ENCODE measurements at regions not wholly inside any gene's neighbourhood (a gene's known extent, or its start where the extent isn't known, plus 50 kb on each side); places are given as distances from the start of the nearest gene placed in this dataset.
"Not testable (repeated sequence)": the region's sequence is repeated elsewhere in the genome, so short reads cannot be mapped to it uniquely, and the experiment has no call there.

DNA sequence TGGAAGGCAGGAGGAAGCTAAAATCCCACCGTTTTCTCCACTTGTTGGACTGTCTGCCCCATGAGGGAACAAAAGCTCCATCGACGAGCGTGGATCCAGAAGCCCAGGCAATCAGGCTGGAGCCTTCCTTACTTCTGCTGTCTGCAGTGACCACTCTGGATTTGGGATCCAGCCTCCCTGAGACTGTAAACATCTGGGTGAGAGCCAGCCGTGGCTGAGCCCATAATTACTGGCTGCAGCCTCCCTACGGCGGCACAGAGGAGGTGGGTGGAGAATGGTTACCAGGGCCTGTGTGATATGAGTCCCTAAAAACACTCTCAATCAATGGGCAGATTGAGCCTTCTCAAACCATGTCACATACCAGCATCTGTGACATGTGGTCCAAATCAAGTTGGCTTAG is 158.2 kb downstream of the FOXL1 start:
- H2AFZ ChIP-seq (ENCODE audit: low read length), result no peak overlapping the region
- no peak overlapping the region for H3K4me2 ChIP-seq (ENCODE audit: low read depth, low read length)
- peaks cover 66% of the 10 kb centered on the region for H3K27me3 ChIP-seq (replicated peaks; ENCODE audit: insufficient read depth, low read length)
- H3K9me3 ChIP-seq (replicated peaks; ENCODE audit: insufficient read depth, low read length), result no peaks in the 10 kb centered on the region
- no peaks in the 10 kb centered on the region for H3F3A ChIP-seq (ENCODE audit: insufficient read depth, low read length)
- no peak for TF ChIP-seq EZH2 (optimal IDR thresholded peaks at IDR 0.05; ENCODE audit: low read depth, low read length)
- no peak for TF ChIP-seq EZH2phosphoT487 (IDR thresholded peaks at IDR 0.05; ENCODE audit: low read length)
- TF ChIP-seq, protein P1, sequence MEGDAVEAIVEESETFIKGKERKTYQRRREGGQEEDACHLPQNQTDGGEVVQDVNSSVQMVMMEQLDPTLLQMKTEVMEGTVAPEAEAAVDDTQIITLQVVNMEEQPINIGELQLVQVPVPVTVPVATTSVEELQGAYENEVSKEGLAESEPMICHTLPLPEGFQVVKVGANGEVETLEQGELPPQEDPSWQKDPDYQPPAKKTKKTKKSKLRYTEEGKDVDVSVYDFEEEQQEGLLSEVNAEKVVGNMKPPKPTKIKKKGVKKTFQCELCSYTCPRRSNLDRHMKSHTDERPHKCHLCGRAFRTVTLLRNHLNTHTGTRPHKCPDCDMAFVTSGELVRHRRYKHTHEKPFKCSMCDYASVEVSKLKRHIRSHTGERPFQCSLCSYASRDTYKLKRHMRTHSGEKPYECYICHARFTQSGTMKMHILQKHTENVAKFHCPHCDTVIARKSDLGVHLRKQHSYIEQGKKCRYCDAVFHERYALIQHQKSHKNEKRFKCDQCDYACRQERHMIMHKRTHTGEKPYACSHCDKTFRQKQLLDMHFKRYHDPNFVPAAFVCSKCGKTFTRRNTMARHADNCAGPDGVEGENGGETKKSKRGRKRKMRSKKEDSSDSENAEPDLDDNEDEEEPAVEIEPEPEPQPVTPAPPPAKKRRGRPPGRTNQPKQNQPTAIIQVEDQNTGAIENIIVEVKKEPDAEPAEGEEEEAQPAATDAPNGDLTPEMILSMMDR (IDR thresholded peaks at IDR 0.05; ENCODE audit: low read length), result no peak
- H3K36me3 ChIP-seq (replicated peaks; ENCODE audit: insufficient read depth, low read length), result no peaks in the 10 kb centered on the region
- no peak overlapping the region for H3K9ac ChIP-seq (ENCODE audit: low read length)
- DNase-seq, result no peak
- no peaks in the 10 kb centered on the region for H3K4me1 ChIP-seq (ENCODE audit: low read length)
- no peak overlapping the region for H3K4me3 ChIP-seq (ENCODE audit: low read length)
- no peaks in the 10 kb centered on the region for H3K9me2 ChIP-seq (replicated peaks; ENCODE audit: insufficient read depth, low read length)
- H3K79me2 ChIP-seq (ENCODE audit: low read length), result no peaks in the 10 kb centered on the region
- H4K20me1 ChIP-seq (ENCODE audit: insufficient read depth, low read length), result no peaks in the 10 kb centered on the region
- no peak overlapping the region for H3K27ac ChIP-seq (ENCODE audit: low read length)

DNA sequence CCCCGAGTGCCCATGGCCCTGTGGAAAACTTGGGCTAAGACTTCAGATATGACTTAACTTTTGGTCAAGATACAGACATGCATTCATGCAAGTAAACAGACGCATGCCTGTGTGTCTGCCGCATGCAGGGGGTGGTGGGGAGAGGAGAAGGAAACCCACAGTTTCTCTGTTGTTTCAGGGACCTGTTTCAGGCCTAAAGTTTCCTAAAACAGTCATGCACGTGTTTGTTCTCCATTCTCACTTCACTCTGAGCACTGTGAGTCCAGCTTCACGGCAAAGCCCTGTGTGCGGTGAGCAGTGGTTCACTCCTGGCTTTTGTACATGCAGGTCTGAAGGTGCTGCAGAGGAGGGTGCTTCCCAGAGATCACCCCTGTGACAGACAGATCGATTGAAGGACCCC is 158.7 kb downstream of the FOXL1 start:
- peaks cover 66% of the 10 kb centered on the region for H3K27me3 ChIP-seq (replicated peaks; ENCODE audit: insufficient read depth, low read length)
- no peaks in the 10 kb centered on the region for H4K20me1 ChIP-seq (ENCODE audit: insufficient read depth, low read length)
- TF ChIP-seq, protein P1 (IDR thresholded peaks at IDR 0.05; ENCODE audit: low read length), result no peak
- TF ChIP-seq EZH2 (optimal IDR thresholded peaks at IDR 0.05; ENCODE audit: low read depth, low read length), result no peak
- no peak for TF ChIP-seq EZH2phosphoT487 (IDR thresholded peaks at IDR 0.05; ENCODE audit: low read length)

DNA sequence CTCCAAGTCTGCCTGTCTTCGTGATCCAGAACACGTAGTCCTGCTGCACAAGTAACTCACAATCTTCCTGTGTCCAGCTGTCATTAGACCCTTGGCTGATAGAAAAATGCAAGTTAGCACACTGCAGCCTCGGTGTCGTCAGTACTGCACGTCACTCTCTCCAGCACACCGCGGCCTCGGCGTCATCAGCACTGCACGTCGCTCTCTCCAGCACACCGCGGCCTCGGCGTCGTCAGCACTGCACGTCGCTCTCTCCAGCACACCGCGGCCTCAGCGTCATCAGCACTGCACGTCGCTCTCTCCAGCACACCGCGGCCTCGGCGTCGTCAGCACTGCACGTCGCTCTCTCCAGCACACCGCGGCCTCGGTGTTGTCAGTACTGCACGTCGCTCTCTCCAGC is 160.0 kb downstream of the FOXL1 start:
- H4K20me1 ChIP-seq (ENCODE audit: insufficient read depth, low read length); H3K4me1 ChIP-seq (ENCODE audit: low read length); H3K9ac ChIP-seq (ENCODE audit: low read length); H3K36me3 ChIP-seq (replicated peaks; ENCODE audit: insufficient read depth, low read length); H3F3A ChIP-seq (ENCODE audit: insufficient read depth, low read length); H3K9me2 ChIP-seq (replicated peaks; ENCODE audit: insufficient read depth, low read length); H3K27ac ChIP-seq (ENCODE audit: low read length); H3K9me3 ChIP-seq (replicated peaks; ENCODE audit: insufficient read depth, low read length); H2AFZ ChIP-seq (ENCODE audit: low read length); DNase-seq; H3K79me2 ChIP-seq (ENCODE audit: low read length); H3K4me3 ChIP-seq (ENCODE audit: low read length); H3K4me2 ChIP-seq (ENCODE audit: low read depth, low read length): not testable (repeated sequence)
- H3K27me3 ChIP-seq (replicated peaks; ENCODE audit: insufficient read depth, low read length), result peaks cover 61% of the 10 kb centered on the region

More for the DNA sequence above, 158.7 kb downstream of the FOXL1 start:
- Histone ChIP-seq H3K79me2 (ENCODE audit: low read length) (no peaks in the 10 kb centered on the region), H3K9me2 (replicated peaks; ENCODE audit: insufficient read depth, low read length) (no peaks in the 10 kb centered on the region), H3K27ac (ENCODE audit: low read length) (no peak overlapping the region), H3K4me3 (ENCODE audit: low read length) (no peak overlapping the region), H3K36me3 (replicated peaks; ENCODE audit: insufficient read depth, low read length) (no peaks in the 10 kb centered on the region), H3K9ac (ENCODE audit: low read length) (no peak overlapping the region), H2AFZ (ENCODE audit: low read length) (no peak overlapping the region), H3K4me1 (ENCODE audit: low read length) (no peaks in the 10 kb centered on the region), H3K4me2 (ENCODE audit: low read depth, low read length) (no peak overlapping the region), H3F3A (ENCODE audit: insufficient read depth, low read length) (no peaks in the 10 kb centered on the region), H3K9me3 (replicated peaks; ENCODE audit: insufficient read depth, low read length) (no peaks in the 10 kb centered on the region)
- no peak for DNase-seq

DNA sequence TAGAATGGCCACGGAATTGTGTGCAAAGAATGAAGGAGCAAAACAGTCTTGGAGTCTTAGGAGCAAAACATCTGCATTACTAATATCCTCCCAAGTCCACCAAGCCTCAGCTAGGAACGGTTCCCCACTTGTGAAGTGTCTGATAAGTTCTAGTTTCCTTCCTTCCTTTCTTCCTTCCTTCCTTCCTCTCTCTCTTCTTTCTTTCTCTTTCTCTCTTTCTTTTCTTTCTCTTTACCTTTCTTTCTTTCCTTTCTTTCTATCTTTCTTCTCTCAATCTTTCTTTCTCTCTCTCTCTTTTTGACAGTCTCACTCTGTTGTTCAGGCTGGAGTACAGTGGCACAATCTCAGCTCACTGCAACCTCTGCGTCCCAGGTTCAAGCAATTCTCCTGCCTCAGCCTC is 160.8 kb downstream of the FOXL1 start:
- Histone ChIP-seq H3K27me3 (replicated peaks; ENCODE audit: insufficient read depth, low read length) (peaks cover 52% of the 10 kb centered on the region), H3K27ac (ENCODE audit: low read length) (no peak overlapping the region), H3K9me3 (replicated peaks; ENCODE audit: insufficient read depth, low read length) (no peaks in the 10 kb centered on the region), H3K4me1 (ENCODE audit: low read length) (no peaks in the 10 kb centered on the region), H3K9me2 (replicated peaks; ENCODE audit: insufficient read depth, low read length) (no peaks in the 10 kb centered on the region), H4K20me1 (ENCODE audit: insufficient read depth, low read length) (no peaks in the 10 kb centered on the region), H3F3A (ENCODE audit: insufficient read depth, low read length) (no peaks in the 10 kb centered on the region), H3K4me2 (ENCODE audit: low read depth, low read length) (no peak overlapping the region), H3K79me2 (ENCODE audit: low read length) (no peaks in the 10 kb centered on the region), H3K36me3 (replicated peaks; ENCODE audit: insufficient read depth, low read length) (no peaks in the 10 kb centered on the region), H3K9ac (ENCODE audit: low read length) (no peak overlapping the region), H3K4me3 (ENCODE audit: low read length) (no peak overlapping the region), H2AFZ (ENCODE audit: low read length) (no peak overlapping the region)
- TF ChIP-seq, protein P1 (IDR thresholded peaks at IDR 0.05; ENCODE audit: low read length), result no peak
- TF ChIP-seq EZH2phosphoT487 (IDR thresholded peaks at IDR 0.05; ENCODE audit: low read length) (no peak), EZH2 (optimal IDR thresholded peaks at IDR 0.05; ENCODE audit: low read depth, low read length) (no peak)
- no peak for DNase-seq
